ENCODE measurements at regions not wholly inside any gene's neighbourhood (a gene's known extent, or its start where the extent isn't known, plus 50 kb on each side); places are given as distances from the start of the nearest gene placed in this dataset.
"Not testable (repeated sequence)": the region's sequence is repeated elsewhere in the genome, so short reads cannot be mapped to it uniquely, and the experiment has no call there.

DNA sequence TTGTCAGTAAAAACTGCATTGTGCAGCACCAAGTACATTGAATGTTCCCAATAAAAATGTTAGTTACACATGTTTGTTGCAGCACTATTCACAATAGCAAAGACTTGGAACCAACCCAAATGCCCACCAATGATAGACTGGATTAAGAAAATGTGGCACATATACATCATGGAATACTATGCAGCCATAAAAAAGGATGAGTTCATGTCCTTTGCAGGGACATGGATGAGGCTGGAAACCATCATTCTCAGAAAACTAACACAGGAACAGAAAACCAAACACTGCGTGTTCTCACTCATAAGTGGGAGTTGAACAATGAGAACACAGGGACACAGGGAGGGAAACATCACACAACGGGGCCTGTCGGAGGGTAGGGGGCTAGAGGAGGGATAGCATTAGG, 401.3 kb upstream of the NR5A2 start:
- DNase-seq (ENCODE audit: low spot score): not testable (repeated sequence)

DNA sequence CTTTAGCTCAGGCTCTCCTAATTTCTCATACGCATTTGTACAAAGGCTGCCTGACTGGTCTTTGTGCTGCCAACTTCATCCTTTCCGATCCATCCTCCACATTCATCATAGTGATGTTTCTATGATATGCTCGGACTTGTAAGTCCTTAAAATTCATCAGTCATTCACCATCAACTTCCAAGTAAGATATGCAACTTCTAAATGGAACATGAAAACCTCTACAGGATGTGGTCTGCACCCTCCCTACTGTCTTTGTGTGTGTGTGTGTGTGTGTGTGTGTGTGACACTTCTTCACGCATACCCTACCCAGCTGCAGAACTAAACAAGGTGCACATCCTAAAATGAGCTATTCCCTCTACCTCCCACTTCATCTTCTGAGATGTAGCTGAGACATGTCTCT, 397.9 kb upstream of the NR5A2 start:
- no peak for DNase-seq (ENCODE audit: low spot score)

GRCh38 chr1:199639453-199639852, 388.1 kb upstream of the NR5A2 start:
- DNase-seq (ENCODE audit: low spot score): no peak

DNA sequence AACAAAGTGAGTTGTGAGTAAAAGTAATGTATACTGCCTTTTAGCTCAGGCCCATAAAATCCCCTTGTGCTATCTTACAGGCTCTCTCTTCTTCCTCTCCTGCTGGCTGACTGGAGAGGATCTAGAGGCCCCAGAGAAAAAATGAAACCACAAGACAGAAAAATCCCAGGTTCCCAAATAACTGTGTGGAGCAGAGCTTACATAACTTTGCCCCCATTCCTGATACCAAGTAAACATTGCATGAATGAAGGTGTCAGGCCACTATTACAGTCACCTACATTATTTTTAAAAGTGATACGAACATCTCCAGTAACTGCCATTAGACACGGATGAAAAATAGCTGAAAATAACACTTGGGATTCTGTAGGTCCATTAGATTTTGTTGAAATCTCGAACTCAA, 386.0 kb upstream of the NR5A2 start:
- no peak for DNase-seq (ENCODE audit: low spot score)

DNA sequence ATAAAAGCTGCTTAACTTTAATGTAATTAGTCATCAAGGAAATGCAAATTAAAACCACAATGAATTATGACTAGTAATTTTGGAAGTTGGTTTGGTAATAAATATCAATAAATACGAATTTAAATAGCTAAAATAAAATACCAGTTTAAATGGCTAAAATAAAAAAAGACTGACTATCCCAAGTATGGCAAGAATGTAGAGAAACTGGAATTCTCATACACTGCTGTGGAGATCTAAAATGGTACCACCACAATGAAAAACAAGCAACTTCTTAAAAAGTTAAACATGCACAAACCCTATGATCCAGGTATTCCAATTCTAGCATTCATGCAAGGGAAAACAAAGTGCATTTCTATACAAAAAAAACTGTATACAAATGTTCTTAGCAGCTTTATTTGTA, 382.6 kb upstream of the NR5A2 start:
- no peak for DNase-seq (ENCODE audit: low spot score)

GRCh38 chr1:199646761-199647160, 380.7 kb upstream of the NR5A2 start:
- peak; percentile 56 for DNase-seq (ENCODE audit: low spot score)

DNA sequence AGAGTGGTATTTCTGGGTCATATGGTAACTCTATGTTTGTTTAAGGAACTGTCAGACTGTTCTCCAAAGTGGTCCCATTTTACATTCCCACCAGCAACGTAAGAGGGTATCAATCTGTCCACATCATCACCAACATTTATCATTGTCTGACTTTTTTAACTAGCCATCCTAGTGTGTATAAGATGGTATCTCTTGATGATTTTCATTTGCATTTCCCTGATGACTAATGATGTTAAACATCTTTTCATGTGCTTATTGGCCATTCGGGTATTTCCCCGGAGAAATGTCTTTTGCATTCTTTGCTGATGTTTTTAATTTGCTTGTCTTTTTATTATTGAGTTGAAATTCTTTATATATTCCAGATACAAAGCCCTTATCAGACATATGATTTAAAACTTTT, 370.1 kb upstream of the NR5A2 start:
- DNase-seq (ENCODE audit: low spot score): no peak

DNA sequence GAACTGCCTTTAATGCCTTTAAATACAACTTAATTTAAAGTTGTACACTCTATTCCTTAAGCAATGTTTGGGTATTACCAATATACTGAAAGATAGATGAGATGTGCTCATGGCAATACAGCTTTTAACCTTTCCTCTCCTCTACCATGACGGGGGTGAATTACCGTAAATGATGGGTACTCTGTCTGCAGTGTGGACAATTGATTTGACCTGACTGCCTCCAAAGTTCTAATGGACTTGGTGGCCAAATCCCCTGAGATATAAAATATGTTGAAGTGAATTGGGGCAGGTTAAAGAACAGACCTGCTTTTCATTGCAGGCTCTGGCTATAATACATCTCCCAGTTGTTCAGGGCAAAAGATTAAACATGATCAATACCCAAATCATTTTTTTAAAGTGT, 367.4 kb upstream of the NR5A2 start:
- no peak for DNase-seq (ENCODE audit: low spot score)

DNA sequence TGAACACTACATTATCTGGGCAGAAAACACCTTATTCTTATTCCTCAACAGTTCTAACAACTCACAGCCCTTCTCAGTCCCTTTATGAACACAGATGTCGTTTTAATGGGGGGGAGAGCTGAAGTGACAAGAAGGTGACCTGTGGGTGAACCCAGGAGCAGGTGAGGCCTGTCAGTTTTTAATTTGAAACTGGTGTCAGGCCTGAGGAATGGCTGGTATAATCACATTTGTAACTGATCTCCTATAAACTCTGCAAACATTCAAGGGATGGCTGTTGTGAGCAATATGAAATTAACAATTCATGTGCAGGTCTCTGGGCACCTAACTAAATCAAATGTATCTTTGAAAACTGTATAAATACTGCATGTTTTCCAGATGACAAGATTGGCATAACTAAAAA, 362.1 kb upstream of the NR5A2 start:
- no peak for DNase-seq (ENCODE audit: low spot score)

GRCh38 chr1:199667089-199667488, 360.4 kb upstream of the NR5A2 start:
- no peak for DNase-seq (ENCODE audit: low spot score)

GRCh38 chr1:199669916-199670315, 357.6 kb upstream of the NR5A2 start:
- no peak for DNase-seq (ENCODE audit: low spot score)

GRCh38 chr1:199671684-199672083, 355.8 kb upstream of the NR5A2 start:
- no peak for DNase-seq (ENCODE audit: low spot score)

- DNase-seq (ENCODE audit: low spot score): no peak
Observed at GRCh38 chr1:199675937-199676336, 351.6 kb upstream of the NR5A2 start.

- no peak for DNase-seq (ENCODE audit: low spot score)
Observed at GRCh38 chr1:199678771-199679170, 348.7 kb upstream of the NR5A2 start.

GRCh38 chr1:199682081-199682480, 345.4 kb upstream of the NR5A2 start:
- DNase-seq (ENCODE audit: low spot score): no peak

- DNase-seq (ENCODE audit: low spot score): peak; percentile 57
Observed at GRCh38 chr1:199684686-199685273, 342.7 kb upstream of the NR5A2 start.

- DNase-seq (ENCODE audit: low spot score): no peak
Observed at GRCh38 chr1:199685369-199685768, 342.1 kb upstream of the NR5A2 start.

GRCh38 chr1:199687321-199687720, 340.2 kb upstream of the NR5A2 start:
- no peak for DNase-seq (ENCODE audit: low spot score)

DNA sequence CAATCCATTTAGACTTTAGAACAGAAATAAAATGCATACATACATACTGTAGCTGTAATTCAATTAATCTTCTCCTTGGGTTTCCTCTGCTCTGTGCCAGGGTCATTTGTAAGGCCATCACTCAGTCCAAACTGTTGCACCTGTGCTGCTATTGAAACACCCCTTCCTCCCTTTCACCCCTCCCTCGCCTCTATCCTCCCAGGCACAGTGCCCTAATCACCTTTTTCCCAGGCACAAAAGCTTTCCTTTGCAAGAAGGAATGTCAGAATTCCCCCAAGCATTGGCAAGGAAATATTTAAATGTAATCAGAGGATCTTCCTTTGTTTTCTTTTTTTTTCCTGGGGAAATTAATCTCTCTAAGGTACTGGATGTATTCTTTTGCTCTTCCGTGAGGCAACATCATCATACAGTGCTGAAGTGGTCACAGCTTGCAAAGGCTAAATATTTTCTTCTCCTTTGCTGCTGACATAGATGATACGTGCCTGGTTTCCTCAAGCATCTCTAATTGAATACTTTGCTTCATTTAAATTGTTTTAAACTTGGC, 339.3 kb upstream of the NR5A2 start:
- peak; percentile 17 for DNase-seq (ENCODE audit: low spot score)

GRCh38 chr1:199688774-199689173, 338.7 kb upstream of the NR5A2 start:
- DNase-seq (ENCODE audit: low spot score): no peak

GRCh38 chr1:199690496-199690895, 337.0 kb upstream of the NR5A2 start:
- DNase-seq (ENCODE audit: low spot score): no peak

- DNase-seq (ENCODE audit: low spot score): peak; percentile 42
Observed at GRCh38 chr1:199691540-199691939, 336.0 kb upstream of the NR5A2 start.

DNA sequence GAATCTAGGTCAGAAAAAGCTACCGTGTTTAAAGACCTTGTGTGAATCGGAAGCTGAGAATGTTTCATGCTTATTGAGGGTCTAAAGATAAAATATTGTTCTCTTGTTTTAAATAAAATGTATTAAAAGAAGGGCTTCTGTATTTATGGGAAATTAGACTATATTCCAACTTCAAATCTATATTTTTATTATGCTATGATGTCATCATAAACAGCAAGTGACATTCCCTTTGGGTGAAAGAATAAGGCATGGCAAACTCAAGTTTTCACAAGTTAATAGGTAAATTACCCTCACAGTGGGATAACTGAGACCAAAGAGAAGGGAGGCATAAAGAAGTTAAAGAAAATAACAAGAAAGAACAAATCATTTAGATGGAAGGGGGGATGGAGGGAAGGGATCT, 333.8 kb upstream of the NR5A2 start:
- no peak for DNase-seq (ENCODE audit: low spot score)

- DNase-seq (ENCODE audit: low spot score): no peak
Observed at GRCh38 chr1:199696225-199696624, 331.3 kb upstream of the NR5A2 start.

DNA sequence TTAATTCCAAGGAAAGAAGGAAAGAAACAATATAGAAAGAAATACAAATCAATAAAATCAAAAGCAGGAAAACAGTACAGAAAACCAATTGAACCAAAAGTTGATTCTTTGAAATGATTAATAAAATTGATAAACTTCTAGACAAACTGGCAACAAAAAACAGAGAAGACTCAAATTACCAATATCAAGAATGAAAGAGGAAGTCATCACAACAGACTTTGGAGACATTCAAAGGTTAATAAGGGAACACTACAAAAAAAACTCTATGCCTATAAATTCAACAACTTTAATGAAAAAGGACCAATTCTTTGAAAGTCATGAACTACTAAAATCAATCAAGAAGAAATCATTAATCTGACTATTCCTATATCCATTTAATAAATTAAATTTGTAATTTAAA, 329.3 kb upstream of the NR5A2 start:
- DNase-seq (ENCODE audit: low spot score): no peak
